NCI-H128 (cell line): ENCODE measurements at regions not wholly inside any gene's neighbourhood (a gene's known extent, or its start where the extent isn't known, plus 50 kb on each side); places are given as distances from the start of the nearest gene placed in this dataset.
A peak's percentile ranks its signal among the peaks of the same experiment; 100 is the strongest.
"Not testable (repeated sequence)": the region's sequence is repeated elsewhere in the genome, so short reads cannot be mapped to it uniquely, and the experiment has no call there.

Experiments
- DNase-seq: peaks from one replicate; lab custom pipeline; 2025; ENCODE audit not compliant: unreplicated experiment; lab: John Stamatoyannopoulos, UW

GRCh38 chr2:7368211-7368610, 451.0 kb downstream of the RNF144A start:
- no peak for DNase-seq

GRCh38 chr2:7373156-7373555, 455.9 kb downstream of the RNF144A start:
- DNase-seq = no peak

GRCh38 chr2:7375901-7376300, 458.7 kb downstream of the RNF144A start:
- no peak for DNase-seq

DNA sequence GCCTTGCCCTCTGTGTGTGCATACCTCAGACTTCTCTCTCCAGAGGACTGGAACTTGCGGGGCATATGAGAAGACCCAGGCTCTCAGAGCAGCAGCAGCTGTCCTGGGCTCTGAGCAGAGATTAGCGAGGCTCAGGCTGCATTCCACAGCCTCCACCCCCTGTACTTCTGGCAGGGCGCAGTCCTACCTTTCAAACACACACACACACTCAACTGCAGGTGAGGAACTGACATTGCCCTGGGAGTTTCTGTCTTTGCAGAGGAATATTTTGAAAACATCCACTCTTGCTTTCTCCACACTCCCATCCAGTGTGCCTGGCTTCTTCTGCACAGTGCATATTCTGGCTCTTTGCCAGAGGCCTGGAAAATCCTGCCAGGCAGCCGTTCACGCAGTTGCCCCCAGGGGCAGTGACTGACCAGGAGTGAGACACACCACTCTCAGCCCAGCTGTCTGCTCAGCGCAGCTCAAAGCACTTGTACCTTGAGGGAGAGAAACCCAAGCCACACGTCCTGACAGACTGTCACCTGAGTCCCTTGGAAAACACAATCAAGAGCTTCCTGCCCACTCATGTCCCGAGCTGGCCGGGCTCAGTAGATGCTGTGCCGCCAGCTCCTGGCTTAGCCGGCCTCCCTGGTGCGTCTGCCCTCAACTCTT, 460.8 kb downstream of the RNF144A start:
- peak; percentile 24 for DNase-seq

- no peak for DNase-seq
Measured at GRCh38 chr2:7378591-7378990, 461.4 kb downstream of the RNF144A start.

DNA sequence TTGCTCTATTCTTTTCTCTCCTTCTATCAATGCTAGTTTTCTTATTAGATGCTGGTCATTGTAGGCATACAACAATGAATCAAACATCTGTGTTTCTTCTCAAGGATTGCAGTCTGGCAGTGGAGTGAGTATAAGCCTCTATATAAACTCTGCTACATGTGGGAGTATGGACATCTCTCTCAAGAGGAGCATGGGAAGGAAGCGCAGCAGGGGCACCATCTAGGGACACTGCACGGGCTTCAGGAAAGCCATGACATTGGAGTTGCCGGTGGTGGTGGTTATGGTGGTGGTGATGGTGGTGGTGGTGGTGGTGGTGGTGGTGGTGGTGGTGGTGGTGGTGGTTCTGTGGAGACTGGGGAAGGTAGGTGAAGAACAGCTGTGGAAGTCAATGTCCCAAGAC, 462.6 kb downstream of the RNF144A start:
- no peak for DNase-seq

GRCh38 chr2:7384773-7385349, 467.6 kb downstream of the RNF144A start:
- no peak for DNase-seq

- not testable (repeated sequence) for DNase-seq
Measured at GRCh38 chr2:7390311-7390710, 473.1 kb downstream of the RNF144A start.

DNA sequence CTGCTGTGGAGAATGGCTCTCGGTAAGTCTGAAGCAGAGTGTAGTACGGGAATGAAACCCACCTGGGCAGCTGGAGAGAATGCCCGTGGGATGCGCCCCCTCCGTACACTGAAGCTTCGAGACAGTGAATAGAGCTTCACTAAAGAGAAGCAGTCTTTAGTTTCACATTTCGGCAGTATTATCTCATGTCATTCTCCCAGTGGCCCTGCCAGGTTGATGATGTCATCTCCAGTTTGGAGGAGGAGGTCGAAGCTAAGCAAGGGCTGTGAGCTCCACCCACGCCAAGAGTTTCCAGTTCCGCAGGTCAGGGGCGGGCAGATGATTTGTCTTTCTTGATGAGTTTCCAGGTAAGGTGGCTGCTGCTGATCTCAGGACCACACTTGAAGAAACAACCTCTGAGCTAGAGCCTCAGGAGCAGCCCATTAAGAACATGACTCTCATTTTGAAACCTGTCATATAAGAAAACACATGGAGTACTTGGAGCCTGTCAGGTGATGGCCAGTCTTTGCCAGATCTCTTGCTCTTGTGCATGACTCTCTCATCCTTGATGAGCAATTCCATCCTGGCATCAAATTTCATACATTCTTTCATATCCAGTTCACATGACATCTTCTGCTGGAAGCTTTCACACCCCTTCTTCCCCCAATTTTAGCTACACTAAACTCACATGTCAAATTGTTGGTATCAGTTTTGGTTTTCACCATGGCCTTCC, 475.0 kb downstream of the RNF144A start:
- DNase-seq = no peak

DNA sequence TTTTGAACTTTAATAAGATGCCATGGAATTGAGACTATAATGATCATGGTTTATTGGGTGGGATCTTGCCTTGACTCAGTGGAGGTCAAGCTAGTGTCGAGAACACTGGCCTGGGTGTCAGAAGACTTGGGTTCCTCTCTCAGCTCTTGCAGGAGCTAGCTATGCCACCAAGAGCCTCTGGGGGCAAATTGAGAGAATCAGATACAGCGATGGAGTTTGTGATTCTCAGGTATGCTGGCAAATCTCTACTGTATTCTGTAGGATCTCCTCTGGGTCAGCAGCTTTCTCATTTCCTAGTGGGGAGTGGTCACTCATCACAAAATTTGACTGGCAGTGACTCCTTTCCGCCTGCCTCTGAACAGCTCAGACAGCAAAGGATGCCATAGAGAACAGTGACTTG, 477.0 kb downstream of the RNF144A start:
- DNase-seq = no peak

DNA sequence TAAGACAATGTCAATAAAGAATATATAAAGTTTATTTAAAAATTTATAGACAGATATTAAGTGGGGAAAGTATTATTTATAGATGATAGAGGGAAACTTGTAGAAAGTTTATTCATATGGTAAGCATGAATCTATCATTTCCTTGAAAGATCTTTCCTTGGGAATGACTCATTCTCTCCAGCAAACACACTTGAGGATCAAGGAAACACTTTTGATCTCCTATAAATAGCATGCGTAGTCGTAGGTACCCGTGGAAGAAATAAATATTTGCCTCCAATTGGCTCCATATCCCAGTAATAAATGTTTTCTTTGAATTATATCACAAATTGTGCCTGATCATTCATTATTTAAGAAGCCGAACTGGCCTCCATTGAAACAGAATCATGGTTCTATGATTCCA, 483.4 kb downstream of the RNF144A start:
- no peak for DNase-seq

GRCh38 chr2:7403092-7403775, 486.0 kb downstream of the RNF144A start:
- DNase-seq = no peak

GRCh38 chr2:7405861-7406715, 488.9 kb downstream of the RNF144A start:
- DNase-seq = no peak

GRCh38 chr2:7407001-7407400, 489.8 kb downstream of the RNF144A start:
- DNase-seq = no peak

DNA sequence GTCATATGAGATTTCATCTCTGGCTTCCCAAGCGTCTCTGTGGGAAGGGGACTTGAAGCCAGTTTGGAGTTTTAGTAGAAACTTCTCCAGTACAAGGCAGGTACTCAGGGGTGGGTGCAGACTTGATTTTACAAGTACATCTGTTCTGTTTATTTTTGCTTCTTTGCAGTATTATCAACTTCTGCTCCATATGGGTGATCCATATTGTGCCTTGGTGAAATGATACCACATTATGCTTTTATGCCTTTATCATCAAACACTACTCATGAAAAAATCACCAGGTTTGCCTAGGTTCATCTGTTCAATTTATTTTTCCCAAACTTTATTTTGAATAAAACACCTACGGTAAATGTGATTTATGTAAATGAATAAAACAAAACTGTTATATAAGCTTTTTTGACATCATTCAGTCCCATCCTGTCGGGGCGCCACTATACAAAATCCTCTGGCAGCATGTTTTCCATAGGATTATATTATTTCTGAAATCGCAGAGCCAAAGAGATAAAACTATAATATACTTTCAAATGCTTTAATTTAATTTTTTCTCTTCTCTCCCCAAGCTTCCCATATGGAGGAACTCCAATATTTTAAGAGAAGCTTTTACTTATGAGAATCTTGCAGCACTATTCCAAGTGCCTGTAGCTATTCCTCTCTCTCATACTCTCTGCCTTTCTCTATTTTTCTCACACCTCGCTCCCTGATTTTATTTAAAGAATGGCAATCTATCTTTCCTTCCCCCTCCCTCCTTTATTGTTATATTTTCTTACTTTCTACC, 490.9 kb downstream of the RNF144A start:
- DNase-seq = no peak

GRCh38 chr2:7411691-7412090, 494.5 kb downstream of the RNF144A start:
- no peak for DNase-seq

GRCh38 chr2:7417845-7418742, 500.9 kb downstream of the RNF144A start:
- DNase-seq = no peak

GRCh38 chr2:7419186-7419585, 502.0 kb downstream of the RNF144A start:
- no peak for DNase-seq

DNA sequence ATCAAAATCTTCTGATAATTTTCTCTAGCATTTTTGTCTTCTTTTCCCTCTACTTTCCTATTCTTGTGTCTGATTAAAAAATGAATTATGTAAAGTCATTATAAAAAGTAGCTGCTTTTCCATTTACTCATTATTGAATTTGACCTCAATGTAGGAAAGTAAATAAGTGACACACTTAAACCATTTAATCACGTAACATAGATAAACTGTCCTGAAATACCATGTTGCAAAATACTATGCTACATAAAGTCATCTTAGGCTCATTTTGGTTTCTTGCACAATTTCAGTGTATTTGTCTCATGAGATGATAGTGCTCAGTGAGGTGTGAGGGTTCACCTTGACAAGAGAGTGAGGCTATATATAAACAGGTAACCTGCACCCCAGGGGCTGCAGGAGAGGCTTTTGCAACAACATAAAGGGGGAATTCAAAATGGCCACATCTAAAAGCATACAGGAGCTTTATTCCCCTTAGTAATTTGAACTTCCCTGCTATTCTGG, 502.7 kb downstream of the RNF144A start:
- DNase-seq = no peak
